Lower lobe of right lung (tissue), 2 donors: ENCODE measurements at regions not wholly inside any gene's neighbourhood (a gene's known extent, or its start where the extent isn't known, plus 50 kb on each side); places are given as distances from the start of the nearest gene placed in this dataset.

ENCODE experiments used
- ATAC-seq, 2 donors: fragments of 200-7000 bp; cut with Tn5 transposase; one replicate each; pipeline ENCODE4 v1.9.1; 2020 to 2022; ENCODE audit warnings: mild to moderate bottlenecking in 2 of 2, moderate library complexity in 2 of 2
- DNase-seq: peaks from one replicate; pipeline ENCODE4 v3.0.0-alpha.2; 2020
- H3K27ac ChIP-seq: fragments of 200-600 bp; one replicate; pipeline ENCODE4 v1.8.0; 2022
- H3K27me3 ChIP-seq: fragments of 200-600 bp; one replicate; pipeline ENCODE4 v1.8.0; 2022; ENCODE audit warnings: low read depth
- H3K36me3 ChIP-seq: fragments of 200-600 bp; one replicate; pipeline ENCODE4 v1.8.0; 2022; ENCODE audit warnings: mild to moderate bottlenecking
- H3K4me1 ChIP-seq: fragments of 200-600 bp; one replicate; pipeline ENCODE4 v1.8.0; 2022
- H3K4me3 ChIP-seq: fragments of 200-600 bp; one replicate; pipeline ENCODE4 v1.8.0; 2022; ENCODE audit warnings: mild to moderate bottlenecking
- H3K9me3 ChIP-seq: fragments of 200-600 bp; one replicate; pipeline ENCODE4 v1.8.0; 2022
- CTCF ChIP-seq: fragments of 200-600 bp; IDR thresholded peaks from one replicate; pipeline ENCODE4 v1.8.0; 2022; ENCODE audit warnings: antibody characterized with exemption, mild to moderate bottlenecking
- intact Hi-C: fragments of 100-400 bp; cut with DNase I; formaldehyde crosslinking; loops from one replicate; pipeline ENCODE4 v1.11.0; 2022
- donor health status: DM: no; HTN: yes; CAD: no; lungs with severe emphysema.

DNA sequence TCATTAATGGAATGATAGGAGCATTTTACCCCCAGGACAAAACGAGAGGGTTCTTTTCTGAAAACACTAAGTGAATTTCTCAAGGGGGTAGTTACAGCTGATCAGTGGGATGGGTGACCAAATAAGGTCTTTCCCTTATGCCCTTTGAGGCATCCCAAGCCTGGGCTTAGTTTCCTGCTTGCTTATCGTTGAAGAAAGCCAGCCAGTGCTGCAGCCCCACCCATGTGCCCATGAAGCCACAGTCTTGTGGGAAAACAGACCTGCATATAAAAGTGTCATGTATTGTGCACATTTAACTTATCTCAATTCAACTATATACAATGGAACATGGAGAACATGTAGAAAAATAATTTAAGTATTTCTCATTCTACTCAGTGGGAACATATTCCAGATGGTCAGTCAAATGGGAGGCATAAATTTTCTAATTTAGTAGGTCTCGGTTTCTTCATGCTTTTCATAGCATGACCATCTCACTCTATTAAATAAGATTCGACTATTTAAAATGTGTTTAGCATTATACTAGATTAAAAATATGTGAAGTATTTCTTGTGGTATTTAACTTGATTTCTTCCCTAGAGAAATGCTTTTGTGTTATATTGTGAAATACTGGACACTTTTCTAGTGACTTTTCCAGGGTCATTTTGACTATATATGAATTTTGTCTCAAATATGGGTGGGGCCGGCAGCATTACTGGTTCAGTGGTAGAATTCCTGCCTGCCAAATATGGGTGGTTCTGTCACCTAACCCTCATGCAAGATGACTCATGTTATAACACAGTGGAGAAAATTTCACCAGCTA, 189.7 kb upstream of the SGCD start:
- Histone ChIP-seq H3K27me3 (no peaks in the 10 kb centered on the region), H3K4me1 (no peaks in the 10 kb centered on the region), H3K36me3 (no peaks in the 10 kb centered on the region), H3K4me3 (no peak overlapping the region), H3K27ac (no peak overlapping the region), H3K9me3 (peaks cover 6% of the 10 kb centered on the region)
- no peak for DNase-seq
- intact Hi-C loops = no loop called here
- TF ChIP-seq CTCF = no peak
- no peak for ATAC-seq

DNA sequence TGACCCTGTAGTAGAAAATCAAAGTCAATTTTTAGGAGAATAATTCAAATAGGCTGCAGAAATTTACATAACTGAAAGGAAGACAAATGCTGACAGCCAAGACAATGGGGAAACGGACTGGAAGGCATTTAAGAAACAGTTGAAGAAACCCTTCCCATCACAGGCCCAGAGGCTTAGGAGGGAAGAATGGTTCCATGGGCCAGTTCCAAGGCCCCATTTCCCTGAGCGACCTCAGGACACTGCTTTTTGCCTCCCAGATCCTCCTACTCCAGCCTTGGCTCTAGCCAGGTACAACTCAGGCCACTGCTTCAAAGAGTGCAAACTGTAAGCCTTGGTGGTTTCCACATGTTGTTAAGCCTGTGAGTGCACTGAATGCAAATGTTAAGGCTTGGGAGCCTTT, 184.1 kb upstream of the SGCD start:
- Histone ChIP-seq H3K27me3 (no peaks in the 10 kb centered on the region), H3K27ac (no peak overlapping the region), H3K36me3 (no peaks in the 10 kb centered on the region), H3K4me3 (no peak overlapping the region), H3K9me3 (peaks cover 6% of the 10 kb centered on the region), H3K4me1 (no peaks in the 10 kb centered on the region)
- DNase-seq = no peak
- no peak for ATAC-seq
- TF ChIP-seq CTCF = no peak
- intact Hi-C loops = no loop called here

DNA sequence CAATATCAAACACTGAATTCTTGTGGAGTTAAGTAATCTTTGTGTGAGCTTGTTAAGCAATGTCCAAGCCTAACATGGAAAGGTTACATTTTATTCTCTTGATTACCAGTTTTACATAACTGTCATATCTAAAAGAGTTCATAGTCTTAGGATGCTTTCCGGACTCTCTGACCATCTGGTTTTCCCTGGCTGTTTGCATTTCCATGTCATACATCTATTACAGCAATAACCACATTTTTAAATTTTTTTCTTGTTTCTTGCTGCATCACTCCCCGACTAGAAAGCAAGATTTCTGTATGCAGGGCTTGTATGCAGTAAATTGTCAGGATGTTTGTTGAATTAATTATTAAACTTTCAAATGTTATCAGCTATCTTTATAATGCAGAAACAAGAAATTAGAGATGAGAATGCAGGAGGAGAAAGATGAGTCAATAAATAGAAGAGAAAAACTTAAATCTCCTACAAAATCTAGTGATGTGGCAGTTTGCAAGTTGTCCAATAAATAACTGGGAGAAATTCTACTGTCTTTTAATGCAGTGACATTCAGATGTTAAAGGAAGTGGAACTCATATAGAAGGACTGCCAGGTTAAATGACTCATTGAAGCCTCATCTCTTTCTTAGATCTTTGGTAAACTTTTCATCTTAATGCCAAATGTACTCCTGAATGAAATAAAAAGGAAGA, 179.6 kb upstream of the SGCD start:
- no peak for TF ChIP-seq CTCF
- no peak for ATAC-seq
- H3K27me3 ChIP-seq = no peaks in the 10 kb centered on the region
- no peak for DNase-seq
- no peak overlapping the region for H3K4me3 ChIP-seq
- intact Hi-C loops = no loop called here
- H3K36me3 ChIP-seq = no peaks in the 10 kb centered on the region
- no peak overlapping the region for H3K27ac ChIP-seq
- H3K9me3 ChIP-seq = no peaks in the 10 kb centered on the region
- H3K4me1 ChIP-seq = no peaks in the 10 kb centered on the region

DNA sequence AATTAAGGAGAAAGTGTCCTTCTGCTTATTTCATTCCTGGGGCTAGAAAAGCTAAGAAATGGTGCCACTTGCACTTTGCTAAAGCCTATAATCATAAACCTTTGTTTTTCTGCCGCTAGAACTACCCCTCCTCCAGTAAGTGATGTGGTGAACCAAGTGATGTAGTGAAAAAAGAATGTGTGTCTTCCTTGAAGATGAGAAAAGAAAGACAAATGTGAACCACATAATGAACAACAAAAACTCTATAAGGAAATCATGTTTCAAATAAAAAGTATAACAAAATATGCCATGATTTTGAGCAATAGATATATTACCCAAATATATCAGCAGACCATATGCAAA, 179.0 kb upstream of the SGCD start:
- H3K4me1 ChIP-seq = no peaks in the 10 kb centered on the region
- DNase-seq (no peak), ATAC-seq (no peak)
- H3K9me3 ChIP-seq = no peaks in the 10 kb centered on the region
- intact Hi-C loops = no loop called here
- no peaks in the 10 kb centered on the region for H3K27me3 ChIP-seq
- no peak overlapping the region for H3K27ac ChIP-seq
- no peaks in the 10 kb centered on the region for H3K36me3 ChIP-seq
- H3K4me3 ChIP-seq = no peak overlapping the region
- no peak for TF ChIP-seq CTCF

DNA sequence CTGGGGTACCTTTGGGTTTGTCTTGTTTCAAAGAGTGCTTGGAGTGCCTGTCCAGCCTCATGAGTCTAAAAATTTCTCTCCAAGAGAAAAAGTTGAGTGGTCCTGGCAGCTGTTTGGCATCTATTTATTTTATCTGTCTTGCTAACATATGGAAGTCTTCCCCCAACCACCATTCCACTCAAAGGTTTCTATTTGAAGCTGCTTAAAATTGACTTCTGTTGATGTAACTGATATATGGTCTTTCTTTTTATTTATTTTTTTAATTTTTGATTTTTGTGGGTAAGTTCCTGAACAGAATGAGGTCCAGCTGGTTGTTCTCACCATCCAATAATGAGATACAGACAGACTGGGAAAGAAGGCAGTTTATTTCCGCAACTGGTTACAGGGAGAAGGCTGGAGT, 178.7 kb upstream of the SGCD start:
- intact Hi-C loops = no loop called here
- H3K9me3 ChIP-seq = no peaks in the 10 kb centered on the region
- no peaks in the 10 kb centered on the region for H3K4me1 ChIP-seq
- no peaks in the 10 kb centered on the region for H3K36me3 ChIP-seq
- H3K27me3 ChIP-seq = no peaks in the 10 kb centered on the region
- ATAC-seq = no peak
- TF ChIP-seq CTCF = no peak
- no peak overlapping the region for H3K27ac ChIP-seq
- no peak for DNase-seq
- no peak overlapping the region for H3K4me3 ChIP-seq
